GM23338 (cell line): ENCODE measurements at regions not wholly inside any gene's neighbourhood (a gene's known extent, or its start where the extent isn't known, plus 50 kb on each side); places are given as distances from the start of the nearest gene placed in this dataset. TPM values are rescaled to one million over a fixed set of nuclear protein-coding genes. Genes with fewer than 3 reads are reported as not detected.

ENCODE experiments used
- ATAC-seq: fragments of 200-7000 bp; cut with Tn5 transposase; 3 replicates; pipeline ENCODE4 v1.9.1; 2020
- DNase-seq: peaks from one replicate; pipeline ENCODE4 v3.0.0-alpha.2; 2015; ENCODE audit warnings: low spot score
- H2AFZ ChIP-seq: fragments of 200-600 bp; sonication (generic); 2 replicates; pipeline ENCODE4 v1.8.0; 2016; ENCODE audit warnings: antibody characterized with exemption, mild to moderate bottlenecking, moderate library complexity
- H3F3A ChIP-seq: fragments of 200-600 bp; sonication (generic); replicated peaks from 2 replicates; pipeline ENCODE4 v1.8.0; 2017; ENCODE audit warnings: antibody characterized with exemption, mixed run types, low read depth
- H3K27ac ChIP-seq: fragments of 200-600 bp; sonication (generic); 2 replicates; pipeline ENCODE4 v1.6.1; 2016; ENCODE audit warnings: low read depth
- H3K27me3 ChIP-seq: fragments of 200-600 bp; sonication (generic); 2 replicates; pipeline ENCODE4 v1.8.0; 2016; ENCODE audit warnings: mild to moderate bottlenecking, mixed run types, moderate library complexity; ENCODE audit not compliant: insufficient read depth
- H3K36me3 ChIP-seq: fragments of 200-600 bp; sonication (generic); 2 replicates; pipeline ENCODE4 v1.8.0; 2016; ENCODE audit warnings: mild to moderate bottlenecking; ENCODE audit not compliant: insufficient read depth
- H3K4me1 ChIP-seq: fragments of 200-600 bp; sonication (generic); 2 replicates; pipeline ENCODE4 v1.8.0; 2016; ENCODE audit warnings: mild to moderate bottlenecking, moderate library complexity; ENCODE audit not compliant: insufficient read depth
- H3K4me2 ChIP-seq: fragments of 200-600 bp; sonication (generic); 2 replicates; pipeline ENCODE4 v1.7.1; 2017; ENCODE audit warnings: mixed run types
- H3K4me3 ChIP-seq: fragments of 200-600 bp; sonication (generic); 2 replicates; pipeline ENCODE4 v1.6.1; 2016; ENCODE audit warnings: mixed run types
- H3K79me2 ChIP-seq: fragments of 200-600 bp; sonication (generic); replicated peaks from 2 replicates; pipeline ENCODE4 v1.8.0; 2017; ENCODE audit warnings: mild to moderate bottlenecking; ENCODE audit not compliant: insufficient read depth
- H3K9me2 ChIP-seq: fragments of 200-600 bp; sonication (generic); 2 replicates; pipeline ENCODE4 v1.8.0; 2017; ENCODE audit not compliant: insufficient read depth
- H4K20me1 ChIP-seq: fragments of 200-600 bp; sonication (generic); replicated peaks from 2 replicates; pipeline ENCODE4 v1.8.0; 2017; ENCODE audit warnings: mild to moderate bottlenecking; ENCODE audit not compliant: insufficient read depth
- H3K27ac Mint-ChIP-seq: 2 replicates; pipeline ENCODE4 v1.8.0; 2020; ENCODE audit warnings: inconsistent platforms, mild to moderate bottlenecking, moderate library complexity, mixed read lengths
- H3K27me3 Mint-ChIP-seq: 3 replicates; pipeline ENCODE4 v1.8.0; 2022; ENCODE audit warnings: low read depth, mild to moderate bottlenecking, moderate library complexity, mixed read lengths, inconsistent platforms; ENCODE audit not compliant: insufficient read depth, poor library complexity
- H3K36me3 Mint-ChIP-seq: 3 replicates; pipeline ENCODE4 v1.8.0; 2021; ENCODE audit warnings: low read depth, mild to moderate bottlenecking, inconsistent platforms, moderate library complexity, mixed read lengths
- H3K4me1 Mint-ChIP-seq: 3 replicates; pipeline ENCODE4 v1.8.0; 2020; ENCODE audit warnings: mild to moderate bottlenecking, inconsistent platforms, mixed read lengths
- H3K4me3 Mint-ChIP-seq: 3 replicates; pipeline ENCODE4 v1.8.0; 2021; ENCODE audit warnings: moderate library complexity, mild to moderate bottlenecking, inconsistent platforms, mixed read lengths
- H3K9me3 Mint-ChIP-seq: 3 replicates; pipeline ENCODE4 v1.8.0; 2020; ENCODE audit warnings: moderate library complexity, mild to moderate bottlenecking, inconsistent platforms, mixed read lengths
- CREB1 ChIP-seq: fragments of 250-450 bp; sonication (Bioruptor Pico); IDR thresholded peaks from 2 replicates; pipeline ENCODE4 v1.5.0; 2020; ENCODE audit warnings: low read depth, mild to moderate bottlenecking, moderate library complexity
- ETS1 ChIP-seq: IDR thresholded peaks from 2 replicates; pipeline ENCODE4 v1.6.1; 2016; ENCODE audit warnings: antibody characterized with exemption
- EZH2 ChIP-seq: fragments of 200-600 bp; sonication (generic); IDR thresholded peaks from one replicate; pipeline ENCODE4 v1.8.0; 2017; ENCODE audit warnings: antibody characterized with exemption, mild to moderate bottlenecking, low read depth; ENCODE audit not compliant: unreplicated experiment
- EZH2phosphoT487 ChIP-seq: fragments of 200-600 bp; sonication (generic); IDR thresholded peaks from one replicate; pipeline ENCODE4 v1.8.1; 2018; ENCODE audit warnings: antibody characterized with exemption; ENCODE audit not compliant: unreplicated experiment
- ZNF114 ChIP-seq: fragments of 250-450 bp; sonication (Bioruptor Pico); IDR thresholded peaks from 2 replicates; pipeline ENCODE4 v1.5.0; 2020; ENCODE audit warnings: mild to moderate bottlenecking, moderate library complexity
- ZNF331 ChIP-seq: fragments of 250-450 bp; sonication (Bioruptor Pico); IDR thresholded peaks from 2 replicates; pipeline ENCODE4 v1.5.0; 2020; ENCODE audit warnings: low read depth, mild to moderate bottlenecking, moderate library complexity
- small RNA-seq: library from RNA; depleted of rRNA; stranded (forward); fragments of <200 nt; gene quantifications from one replicate; pipeline ENCODE3, GENCODE V24; 2014; ENCODE audit warnings: low replicate concordance
- TF ChIP-seq, protein P1 (sequence below): IDR thresholded peaks from one replicate; pipeline ENCODE4 v1.6.1; 2018; ENCODE audit warnings: antibody characterized with exemption; ENCODE audit not compliant: unreplicated experiment

DNA sequence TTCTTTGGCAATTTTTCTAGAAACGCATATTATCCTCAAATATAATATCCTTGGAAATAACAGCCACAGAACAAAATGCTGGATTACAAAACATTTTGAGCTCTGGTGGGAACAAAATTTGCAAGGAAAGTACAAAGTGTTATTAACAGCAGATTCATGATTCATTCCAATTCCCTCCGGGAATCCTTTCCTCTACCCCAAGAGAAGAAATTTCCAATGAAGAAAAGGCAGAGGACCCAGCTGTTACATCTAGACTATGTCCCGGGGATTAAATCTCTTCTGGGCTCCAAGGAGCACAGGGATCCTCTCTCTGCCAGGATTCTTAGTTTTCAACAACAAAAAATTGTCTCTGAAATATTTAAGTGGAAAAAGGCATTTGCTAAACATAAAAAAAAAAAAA lies 51.6 kb upstream of the TMEFF2 start (continued):
- TF ChIP-seq, protein P1, sequence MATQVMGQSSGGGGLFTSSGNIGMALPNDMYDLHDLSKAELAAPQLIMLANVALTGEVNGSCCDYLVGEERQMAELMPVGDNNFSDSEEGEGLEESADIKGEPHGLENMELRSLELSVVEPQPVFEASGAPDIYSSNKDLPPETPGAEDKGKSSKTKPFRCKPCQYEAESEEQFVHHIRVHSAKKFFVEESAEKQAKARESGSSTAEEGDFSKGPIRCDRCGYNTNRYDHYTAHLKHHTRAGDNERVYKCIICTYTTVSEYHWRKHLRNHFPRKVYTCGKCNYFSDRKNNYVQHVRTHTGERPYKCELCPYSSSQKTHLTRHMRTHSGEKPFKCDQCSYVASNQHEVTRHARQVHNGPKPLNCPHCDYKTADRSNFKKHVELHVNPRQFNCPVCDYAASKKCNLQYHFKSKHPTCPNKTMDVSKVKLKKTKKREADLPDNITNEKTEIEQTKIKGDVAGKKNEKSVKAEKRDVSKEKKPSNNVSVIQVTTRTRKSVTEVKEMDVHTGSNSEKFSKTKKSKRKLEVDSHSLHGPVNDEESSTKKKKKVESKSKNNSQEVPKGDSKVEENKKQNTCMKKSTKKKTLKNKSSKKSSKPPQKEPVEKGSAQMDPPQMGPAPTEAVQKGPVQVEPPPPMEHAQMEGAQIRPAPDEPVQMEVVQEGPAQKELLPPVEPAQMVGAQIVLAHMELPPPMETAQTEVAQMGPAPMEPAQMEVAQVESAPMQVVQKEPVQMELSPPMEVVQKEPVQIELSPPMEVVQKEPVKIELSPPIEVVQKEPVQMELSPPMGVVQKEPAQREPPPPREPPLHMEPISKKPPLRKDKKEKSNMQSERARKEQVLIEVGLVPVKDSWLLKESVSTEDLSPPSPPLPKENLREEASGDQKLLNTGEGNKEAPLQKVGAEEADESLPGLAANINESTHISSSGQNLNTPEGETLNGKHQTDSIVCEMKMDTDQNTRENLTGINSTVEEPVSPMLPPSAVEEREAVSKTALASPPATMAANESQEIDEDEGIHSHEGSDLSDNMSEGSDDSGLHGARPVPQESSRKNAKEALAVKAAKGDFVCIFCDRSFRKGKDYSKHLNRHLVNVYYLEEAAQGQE = no peak
- no peak for TF ChIP-seq EZH2phosphoT487
- TF ChIP-seq ZNF331 = no peak

GRCh38 chr2:192245329-192245728 lies 50.6 kb upstream of the TMEFF2 start:
- no peaks in the 10 kb centered on the region for H3F3A ChIP-seq
- H3K9me2 ChIP-seq = no peaks in the 10 kb centered on the region
- TF ChIP-seq, protein P1 = no peak
- TF ChIP-seq EZH2phosphoT487 (no peak), ETS1 (no peak), ZNF331 (no peak), ZNF114 (no peak), EZH2 (no peak), CREB1 (CRISPR knock-in tag) (no peak)

More at GRCh38 chr2:192245329-192245728, 50.6 kb upstream of the TMEFF2 start:
- no peaks in the 10 kb centered on the region for H3K36me3 Mint-ChIP-seq
- Histone ChIP-seq H3K4me1 (no peaks in the 10 kb centered on the region), H2AFZ (peak overlapping the region; percentile 12; the same call in 1 of the 2 replicates), H4K20me1 (no peaks in the 10 kb centered on the region), H3K4me2 (no peak overlapping the region), H3K4me3 (no peak overlapping the region), H3K36me3 (no peaks in the 10 kb centered on the region), H3K27ac (no peak overlapping the region), H3K79me2 (no peaks in the 10 kb centered on the region), H3K27me3 (no peaks in the 10 kb centered on the region)
- no peak for ATAC-seq
- DNase-seq = no peak
- no peaks in the 10 kb centered on the region for H3K27me3 Mint-ChIP-seq
- no peak overlapping the region for H3K27ac Mint-ChIP-seq
- H3K4me1 Mint-ChIP-seq = no peaks in the 10 kb centered on the region
- no peaks in the 10 kb centered on the region for H3K9me3 Mint-ChIP-seq
- H3K4me3 Mint-ChIP-seq = no peak overlapping the region

Small RNA genes lying in the stretch of these regions (small RNA-seq; reads per million reads assigned to genes)
- gene AC068135.1 = not detected
- gene AC074290.1 = not detected
- gene RF00017 = not detected
- gene RF00273 = 0.17 reads per million
- gene RNU6-169P = not detected
